ENCODE measurements at regions not wholly inside any gene's neighbourhood (a gene's known extent, or its start where the extent isn't known, plus 50 kb on each side); places are given as distances from the start of the nearest gene placed in this dataset.

GRCh38 chr3:1623896-1624295 lies 474.8 kb upstream of the CNTN4 start:
- no peak for TF ChIP-seq CTCF (conservative IDR thresholded peaks at IDR 0.05; ENCODE audit: low read depth, low read length)
- TF ChIP-seq EZH2 (IDR thresholded peaks at IDR 0.05; ENCODE audit: borderline replicate concordance, low read depth, low read length, poor library complexity, severe bottlenecking), result no peak

Data from A673 (cell line).